Loucy (cell line): ENCODE measurements at regions not wholly inside any gene's neighbourhood (a gene's known extent, or its start where the extent isn't known, plus 50 kb on each side); places are given as distances from the start of the nearest gene placed in this dataset.

ENCODE experiments used
- EZH2phosphoT487 ChIP-seq: fragments of 200-600 bp; IDR thresholded peaks from 2 replicates; pipeline ENCODE4 v1.6.1; 2018; ENCODE audit warnings: antibody characterized with exemption, mild to moderate bottlenecking, moderate library complexity, borderline replicate concordance
- TF ChIP-seq, protein P1 (sequence below): fragments of 200-600 bp; sonication (generic); conservative IDR thresholded peaks from 2 replicates; pipeline ENCODE4 v1.5.1; 2014; ENCODE audit warnings: mild to moderate bottlenecking, antibody characterized with exemption, low read length

DNA sequence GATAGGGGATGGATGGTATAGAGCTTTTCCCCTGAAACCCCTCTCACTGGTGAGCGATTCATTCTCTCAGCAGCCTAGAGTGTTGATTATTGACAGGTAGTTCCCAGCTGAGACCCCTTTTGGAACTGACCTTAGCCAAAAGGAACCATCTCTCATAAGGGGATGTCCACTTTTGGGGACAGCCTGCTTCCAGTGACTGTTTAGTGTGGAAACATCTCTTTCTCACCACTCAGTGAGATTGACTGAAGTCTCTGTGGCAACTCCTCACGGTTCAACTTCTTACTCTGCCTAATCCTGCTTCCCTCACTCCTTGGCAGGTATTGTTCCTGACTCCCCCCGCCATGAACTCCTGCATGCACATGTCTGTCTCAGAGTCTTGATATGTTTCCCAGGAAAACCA, 529.2 kb upstream of the ATP2B1 start:
- TF ChIP-seq, protein P1, sequence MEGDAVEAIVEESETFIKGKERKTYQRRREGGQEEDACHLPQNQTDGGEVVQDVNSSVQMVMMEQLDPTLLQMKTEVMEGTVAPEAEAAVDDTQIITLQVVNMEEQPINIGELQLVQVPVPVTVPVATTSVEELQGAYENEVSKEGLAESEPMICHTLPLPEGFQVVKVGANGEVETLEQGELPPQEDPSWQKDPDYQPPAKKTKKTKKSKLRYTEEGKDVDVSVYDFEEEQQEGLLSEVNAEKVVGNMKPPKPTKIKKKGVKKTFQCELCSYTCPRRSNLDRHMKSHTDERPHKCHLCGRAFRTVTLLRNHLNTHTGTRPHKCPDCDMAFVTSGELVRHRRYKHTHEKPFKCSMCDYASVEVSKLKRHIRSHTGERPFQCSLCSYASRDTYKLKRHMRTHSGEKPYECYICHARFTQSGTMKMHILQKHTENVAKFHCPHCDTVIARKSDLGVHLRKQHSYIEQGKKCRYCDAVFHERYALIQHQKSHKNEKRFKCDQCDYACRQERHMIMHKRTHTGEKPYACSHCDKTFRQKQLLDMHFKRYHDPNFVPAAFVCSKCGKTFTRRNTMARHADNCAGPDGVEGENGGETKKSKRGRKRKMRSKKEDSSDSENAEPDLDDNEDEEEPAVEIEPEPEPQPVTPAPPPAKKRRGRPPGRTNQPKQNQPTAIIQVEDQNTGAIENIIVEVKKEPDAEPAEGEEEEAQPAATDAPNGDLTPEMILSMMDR: no peak
- no peak for TF ChIP-seq EZH2phosphoT487
